HepG2 (cell line): ENCODE measurements at regions not wholly inside any gene's neighbourhood (a gene's known extent, or its start where the extent isn't known, plus 50 kb on each side); places are given as distances from the start of the nearest gene placed in this dataset.

Experiments
- ATAC-seq: fragments of 200-7000 bp; cut with Tn5 transposase; 3 replicates; pipeline ENCODE4 v1.9.1; 2020; ENCODE audit warnings: mild to moderate bottlenecking, moderate library complexity
- BruUV-seq: library from RNA; stranded (reverse); fragments of 400-500 nt; replicated peaks from 2 replicates; lab custom pipeline; 2021; lab: Mats Ljungman, UMichigan
- CTCF ChIA-PET: fragments of 300-600 bp; formaldehyde crosslinking; extraction: SDS; loops from one replicate; lab custom pipeline; 2021; ENCODE audit warnings: low total read pairs, inconsistent platforms, low intra/inter-chr PET ratio; lab: Yijun Ruan, JAX
- POLR2A ChIA-PET: fragments of 350-600 bp; sonication (Branson Sonifier 250); formaldehyde crosslinking; loops from one replicate; lab custom pipeline; 2020; ENCODE audit warnings: antibody characterized with exemption, inconsistent platforms; lab: Yijun Ruan, JAX
- DNase-seq: peaks from one replicate; pipeline ENCODE4 v3.0.0-alpha.2; 2015; ENCODE audit warnings: low spot score
- FAIRE-seq: peaks from 3 replicates; lab custom pipeline; 2011; peaks lifted over from hg19 to GRCh38; lab: Jason Lieb, UNC
- H2AFZ ChIP-seq: one replicate; pipeline ENCODE4 v1.6.1; 2011; ENCODE audit warnings: low read length, inconsistent platforms
- H3K27ac ChIP-seq: fragments of 300-600 bp; 3 replicates; pipeline ENCODE4 v1.8.0; 2011; ENCODE audit warnings: mixed run types, mild to moderate bottlenecking, mixed read lengths, low read length, inconsistent platforms; ENCODE audit not compliant: insufficient read depth; ENCODE audit errors: extremely low read length
- H3K27me3 ChIP-seq, 2 experiments: fragments of 200-600 bp in 1 of 2; 2 replicates in 1 of 2; 3 replicates in 1 of 2; pipeline versions ENCODE4 v1.6.0 to v1.8.0; 2011; ENCODE audit warnings: low read length in 2 of 2, mild to moderate bottlenecking in 2 of 2, moderate library complexity in 2 of 2, inconsistent platforms in 1 of 2; ENCODE audit not compliant: insufficient read depth in 2 of 2, control insufficient read depth in 1 of 2
- H3K36me3 ChIP-seq, 2 experiments: fragments of 200-600 bp in 1 of 2; replicated peaks in 1 of 2; 2 replicates in 1 of 2; 3 replicates in 1 of 2; pipeline versions ENCODE4 v1.5.1 to v1.8.0; 2011; ENCODE audit warnings: low read length in 2 of 2, inconsistent platforms in 1 of 2; ENCODE audit not compliant: insufficient read depth in 2 of 2, control insufficient read depth in 1 of 2
- H3K4me1 ChIP-seq: 2 replicates; pipeline ENCODE4 v1.5.1; 2012; ENCODE audit warnings: low read length, inconsistent platforms; ENCODE audit not compliant: insufficient read depth
- H3K4me2 ChIP-seq: 2 replicates; pipeline ENCODE4 v1.6.0; 2011; ENCODE audit warnings: low read depth, low read length, inconsistent platforms
- H3K4me3 ChIP-seq, 3 experiments: fragments of 200-600 bp in 1 of 3; sonication (generic), shearing (Covaris generic) in 1 of 3; replicated peaks in 1 of 3; 2 replicates each; pipeline ENCODE4 v1.5.1; 2011 to 2016; ENCODE audit warnings: low read length in 3 of 3, inconsistent platforms in 2 of 3, low read depth in 2 of 3, mild to moderate bottlenecking in 2 of 3, control low read depth in 1 of 3, mixed read lengths in 1 of 3; ENCODE audit not compliant: insufficient read depth in 1 of 3
- H3K79me2 ChIP-seq: one replicate; pipeline ENCODE4 v1.6.1; 2011; ENCODE audit warnings: low read length, inconsistent platforms; ENCODE audit not compliant: insufficient read depth
- H3K9ac ChIP-seq: 2 replicates; pipeline ENCODE4 v1.6.0; 2011; ENCODE audit warnings: mild to moderate bottlenecking, low read depth, low read length, inconsistent platforms; ENCODE audit not compliant: insufficient read depth
- H3K9me3 ChIP-seq: 2 replicates; pipeline ENCODE4 v1.5.1; 2012; ENCODE audit warnings: mild to moderate bottlenecking, low read length
- H4K20me1 ChIP-seq: 2 replicates; pipeline ENCODE4 v1.6.0; 2011; ENCODE audit warnings: inconsistent platforms, mild to moderate bottlenecking, low read length, moderate library complexity; ENCODE audit not compliant: insufficient read depth
- HNF4A ChIP-seq: sonication (generic); formaldehyde crosslinking; IDR thresholded peaks from 2 replicates; pipeline ENCODE4 v1.4.0; 2020; ENCODE audit warnings: missing genetic modification reagents
- HNF4G ChIP-seq, 2 experiments: sonication (generic) in 1 of 2; formaldehyde crosslinking in 1 of 2; IDR thresholded peaks; 2 replicates each; pipeline versions ENCODE4 v1.4.0 to v1.6.1; 2011 to 2020; ENCODE audit warnings: borderline replicate concordance in 2 of 2, low read depth in 2 of 2, mild to moderate bottlenecking in 2 of 2, low read length in 1 of 2, missing genetic modification reagents in 1 of 2, moderate library complexity in 1 of 2
- PITX1 ChIP-seq: sonication (generic); formaldehyde crosslinking; IDR thresholded peaks from 2 replicates; pipeline ENCODE4 v1.5.1; 2020; ENCODE audit warnings: mild to moderate bottlenecking, missing genetic modification reagents
- SIX4 ChIP-seq: sonication (generic); formaldehyde crosslinking; IDR thresholded peaks from 2 replicates; pipeline ENCODE4 v1.4.0; 2020; ENCODE audit warnings: missing genetic modification reagents
- SOX13 ChIP-seq, 3 experiments: fragments of 450-650 bp in 1 of 3; sonication (generic) in 1 of 3; formaldehyde crosslinking in 1 of 3; IDR thresholded peaks in 2 of 3; conservative IDR thresholded peaks in 1 of 3; 2 replicates each; pipeline versions ENCODE4 v1.5.0 to v1.6.1; 2016 to 2020; ENCODE audit warnings: antibody characterized with exemption in 1 of 3, mild to moderate bottlenecking in 1 of 3, missing compliant biosample characterization in 1 of 3, missing genetic modification reagents in 1 of 3, moderate library complexity in 1 of 3
- SRF ChIP-seq: IDR thresholded peaks from 2 replicates; pipeline ENCODE4 v1.6.1; 2011; ENCODE audit warnings: mild to moderate bottlenecking, low read depth, low read length, moderate library complexity
- TEAD3 ChIP-seq: optimal IDR thresholded peaks from 2 replicates; pipeline ENCODE3; 2016; ENCODE audit warnings: borderline replicate concordance
- ZNF317 ChIP-seq: sonication (generic); formaldehyde crosslinking; IDR thresholded peaks from 2 replicates; pipeline ENCODE4 v1.5.0; 2020; ENCODE audit warnings: mild to moderate bottlenecking, missing genetic modification reagents
- WGBS: methylation state at CpG from one replicate; pipeline ENCODE4 v1.1.6; 2017; ENCODE audit warnings: low lambda C conversion rate; 5-methylcytosine and 5-hydroxymethylcytosine counted together
- in situ Hi-C: cut with HindIII; loops from 2 replicates; pipeline ENCODE4 v1.10.0; 2017; ENCODE audit warnings: low pct_unique_long_range_greater_than_20kb; ENCODE audit not compliant: extremely low pct_ligation_motif_present
- intact Hi-C: fragments of 100-400 bp; cut with micrococcal nuclease; formaldehyde crosslinking; loops from one replicate; pipeline ENCODE4 v1.10.0; 2022; ENCODE audit not compliant: unreplicated experiment
- TF ChIP-seq, protein P1 (sequence below): IDR thresholded peaks from 2 replicates; pipeline ENCODE4 v1.6.1; 2012; ENCODE audit warnings: low read depth, low read length, improper control_type of control experiment
- TF ChIP-seq, protein P2 (sequence below): IDR thresholded peaks from 2 replicates; pipeline ENCODE4 v1.6.1; 2016; ENCODE audit warnings: low read depth, control low read depth

DNA sequence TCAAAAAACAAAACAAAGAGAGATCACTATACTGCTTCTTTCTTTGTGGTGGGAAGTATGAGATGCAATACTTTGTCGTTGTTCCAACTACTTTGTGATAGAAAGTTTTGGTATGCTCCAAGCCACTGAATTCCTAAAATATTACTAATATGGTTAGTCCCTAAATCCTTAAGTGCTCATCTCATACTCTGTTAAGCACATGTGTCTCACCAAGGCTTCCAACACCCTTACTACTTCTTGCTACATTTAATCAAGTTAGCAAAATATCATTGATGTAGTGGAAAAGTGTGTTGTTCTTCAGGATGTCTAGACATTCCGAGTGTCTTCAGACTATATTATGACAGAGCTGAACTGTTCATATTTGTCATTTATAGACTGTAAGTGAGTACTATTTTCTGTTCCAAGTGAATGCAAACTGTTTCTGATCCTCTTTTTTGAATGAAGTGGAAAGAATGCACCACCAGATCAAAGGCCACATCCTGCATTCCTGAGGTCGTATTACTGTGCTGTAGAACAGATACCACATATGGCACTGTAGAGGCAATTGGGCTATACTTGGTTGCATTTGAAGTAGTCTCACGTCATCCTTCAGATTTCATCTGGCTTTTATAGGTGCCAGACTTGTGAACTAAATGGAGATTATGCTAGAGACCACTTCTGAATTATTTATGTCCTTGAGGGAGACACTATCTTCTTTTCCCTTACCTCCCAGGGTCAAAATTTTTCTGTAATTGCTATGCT lies 298.4 kb upstream of the ZNF521 start:
- no TSS peak for BruUV-seq
- POLR2A ChIA-PET = no interaction called here
- H3K27ac ChIP-seq = no peak overlapping the region
- peak; percentile 88 for TF ChIP-seq TEAD3 (CRISPR knock-in tag)
- peak; percentile 71 for TF ChIP-seq HNF4A (CRISPR knock-in tag)
- TF ChIP-seq PITX1 = no peak
- TF ChIP-seq, protein P1, sequence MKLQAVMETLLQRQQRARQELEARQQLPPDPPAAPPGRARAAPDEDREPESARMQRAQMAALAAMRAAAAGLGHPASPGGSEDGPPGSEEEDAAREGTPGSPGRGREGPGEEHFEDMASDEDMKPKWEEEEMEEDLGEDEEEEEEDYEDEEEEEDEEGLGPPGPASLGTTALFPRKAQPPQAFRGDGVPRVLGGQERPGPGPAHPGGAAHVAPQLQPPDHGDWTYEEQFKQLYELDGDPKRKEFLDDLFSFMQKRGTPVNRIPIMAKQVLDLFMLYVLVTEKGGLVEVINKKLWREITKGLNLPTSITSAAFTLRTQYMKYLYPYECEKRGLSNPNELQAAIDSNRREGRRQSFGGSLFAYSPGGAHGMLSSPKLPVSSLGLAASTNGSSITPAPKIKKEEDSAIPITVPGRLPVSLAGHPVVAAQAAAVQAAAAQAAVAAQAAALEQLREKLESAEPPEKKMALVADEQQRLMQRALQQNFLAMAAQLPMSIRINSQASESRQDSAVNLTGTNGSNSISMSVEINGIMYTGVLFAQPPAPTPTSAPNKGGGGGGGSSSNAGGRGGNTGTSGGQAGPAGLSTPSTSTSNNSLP = 0 out of 2 replicates have a peak, but pooled peaks have one; percentile 41
- TF ChIP-seq ZNF317 (CRISPR knock-in tag) = 0 out of 2 replicates have a peak, but pooled peaks have one; percentile 21
- no peak for TF ChIP-seq SOX13 (IDR thresholded peaks at IDR 0.05)
- peak in 1 of 2 experiments; percentile 22; a peak in 1 of 4 replicates for TF ChIP-seq SOX13 (CRISPR knock-in tag; conservative IDR thresholded peaks at IDR 0.05 in 1 of 2, IDR thresholded peaks at IDR 0.05 in 1 of 2)
- TF ChIP-seq, protein P2, sequence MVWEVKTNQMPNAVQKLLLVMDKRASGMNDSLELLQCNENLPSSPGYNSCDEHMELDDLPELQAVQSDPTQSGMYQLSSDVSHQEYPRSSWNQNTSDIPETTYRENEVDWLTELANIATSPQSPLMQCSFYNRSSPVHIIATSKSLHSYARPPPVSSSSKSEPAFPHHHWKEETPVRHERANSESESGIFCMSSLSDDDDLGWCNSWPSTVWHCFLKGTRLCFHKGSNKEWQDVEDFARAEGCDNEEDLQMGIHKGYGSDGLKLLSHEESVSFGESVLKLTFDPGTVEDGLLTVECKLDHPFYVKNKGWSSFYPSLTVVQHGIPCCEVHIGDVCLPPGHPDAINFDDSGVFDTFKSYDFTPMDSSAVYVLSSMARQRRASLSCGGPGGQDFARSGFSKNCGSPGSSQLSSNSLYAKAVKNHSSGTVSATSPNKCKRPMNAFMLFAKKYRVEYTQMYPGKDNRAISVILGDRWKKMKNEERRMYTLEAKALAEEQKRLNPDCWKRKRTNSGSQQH = no peak
- peak; percentile 45; the same call in 1 of the 2 replicates for TF ChIP-seq HNF4G (IDR thresholded peaks at IDR 0.05; ENCODE audit: borderline replicate concordance, low read depth, low read length)
- TF ChIP-seq HNF4G (CRISPR knock-in tag; IDR thresholded peaks at IDR 0.05; ENCODE audit: borderline replicate concordance, low read depth) = no peak
- peak; percentile 35; the same call in 1 of the 2 replicates for TF ChIP-seq SRF
- peak; percentile 71; the same call in 1 of the 2 replicates for TF ChIP-seq SIX4 (CRISPR knock-in tag)
- TF ChIP-seq, all 625 proteins: peak for 8
- no peak overlapping the region for H3K9ac ChIP-seq
- no peaks in the 10 kb centered on the region for H4K20me1 ChIP-seq
- peaks cover 22% of the 10 kb centered on the region for H3K4me1 ChIP-seq
- no peak overlapping the region for H2AFZ ChIP-seq
- 0 out of 2 replicates have a peak, but pooled peaks cover 9% of the 10 kb centered on the region for H3K9me3 ChIP-seq
- peak; percentile 96 for ATAC-seq
- H3K79me2 ChIP-seq = no peaks in the 10 kb centered on the region
- in situ Hi-C loops (no loop called here), intact Hi-C loops (no loop called here)
- peak; percentile 67 for DNase-seq
- no peak overlapping the region for H3K4me3 ChIP-seq
- CTCF ChIA-PET = no interaction called here
- WGBS = 9% methylated on average over 4 of the region's 4 CpGs
- H3K36me3 ChIP-seq = no peaks in the 10 kb centered on the region
- H3K4me2 ChIP-seq = 0 out of 2 replicates have a peak overlapping the region, but pooled peaks have one; percentile 13
- H3K27me3 ChIP-seq = no peaks in the 10 kb centered on the region; a peak in 1 of 5 replicates
- FAIRE-seq = peak; percentile 55
